Astrocyte (in vitro differentiated cells and primary cell): ENCODE measurements at regions not wholly inside any gene's neighbourhood (a gene's known extent, or its start where the extent isn't known, plus 50 kb on each side); places are given as distances from the start of the nearest gene placed in this dataset.

ENCODE experiments used
- CTCF ChIP-seq: IDR thresholded peaks from 2 replicates; pipeline ENCODE4 v1.5.1; 2011; ENCODE audit warnings: low read depth, mild to moderate bottlenecking, inconsistent platforms, low read length, moderate library complexity; ENCODE audit not compliant: insufficient read depth
- EZH2 ChIP-seq: IDR thresholded peaks from 2 replicates; pipeline ENCODE4 v1.6.1; 2012; ENCODE audit warnings: mild to moderate bottlenecking, low read length, inconsistent platforms; ENCODE audit not compliant: insufficient read depth

GRCh38 chr1:239764546-239764945, 327.1 kb upstream of the FMN2 start:
- no peak for TF ChIP-seq CTCF
- TF ChIP-seq EZH2, result no peak
